ENCODE measurements at regions not wholly inside any gene's neighbourhood (a gene's known extent, or its start where the extent isn't known, plus 50 kb on each side); places are given as distances from the start of the nearest gene placed in this dataset.

DNA sequence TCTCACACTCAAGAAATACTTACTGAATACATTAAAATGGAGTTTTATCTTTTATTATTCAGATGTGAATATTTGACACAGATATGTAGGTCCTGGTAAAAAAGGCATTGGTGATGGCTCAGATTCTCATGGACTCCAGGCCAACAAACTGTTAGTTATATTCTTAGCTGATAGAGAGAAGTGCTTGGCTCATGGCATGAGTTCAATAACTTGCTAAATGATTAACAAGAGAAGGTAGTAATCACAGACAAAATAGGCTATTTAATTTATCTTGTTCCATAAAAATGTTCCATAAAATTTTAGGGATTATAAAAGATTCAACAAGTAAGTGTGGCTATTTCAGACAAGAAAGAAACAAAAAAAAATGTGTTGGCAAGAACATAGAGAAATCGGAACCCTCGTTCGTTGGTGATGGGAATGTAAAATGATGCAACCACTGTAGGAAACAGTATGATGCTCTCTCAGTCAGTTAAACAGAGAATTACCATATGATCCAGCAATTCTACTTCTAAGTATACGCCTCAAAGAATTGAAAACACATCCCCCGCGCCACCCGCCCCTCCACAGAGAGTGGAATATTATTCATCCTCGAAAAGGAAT, 737.8 kb upstream of the ADAMTS5 start:
- TF ChIP-seq, protein P1, sequence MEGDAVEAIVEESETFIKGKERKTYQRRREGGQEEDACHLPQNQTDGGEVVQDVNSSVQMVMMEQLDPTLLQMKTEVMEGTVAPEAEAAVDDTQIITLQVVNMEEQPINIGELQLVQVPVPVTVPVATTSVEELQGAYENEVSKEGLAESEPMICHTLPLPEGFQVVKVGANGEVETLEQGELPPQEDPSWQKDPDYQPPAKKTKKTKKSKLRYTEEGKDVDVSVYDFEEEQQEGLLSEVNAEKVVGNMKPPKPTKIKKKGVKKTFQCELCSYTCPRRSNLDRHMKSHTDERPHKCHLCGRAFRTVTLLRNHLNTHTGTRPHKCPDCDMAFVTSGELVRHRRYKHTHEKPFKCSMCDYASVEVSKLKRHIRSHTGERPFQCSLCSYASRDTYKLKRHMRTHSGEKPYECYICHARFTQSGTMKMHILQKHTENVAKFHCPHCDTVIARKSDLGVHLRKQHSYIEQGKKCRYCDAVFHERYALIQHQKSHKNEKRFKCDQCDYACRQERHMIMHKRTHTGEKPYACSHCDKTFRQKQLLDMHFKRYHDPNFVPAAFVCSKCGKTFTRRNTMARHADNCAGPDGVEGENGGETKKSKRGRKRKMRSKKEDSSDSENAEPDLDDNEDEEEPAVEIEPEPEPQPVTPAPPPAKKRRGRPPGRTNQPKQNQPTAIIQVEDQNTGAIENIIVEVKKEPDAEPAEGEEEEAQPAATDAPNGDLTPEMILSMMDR (IDR thresholded peaks at IDR 0.05; ENCODE audit: extremely low read depth, low read depth, low read length), result no peak
- Histone ChIP-seq H3K27ac (ENCODE audit: low read depth, low read length) (no peak overlapping the region), H3K4me3 (ENCODE audit: insufficient read depth, low read length) (no peak overlapping the region), H2AFZ (ENCODE audit: low read length) (no peak overlapping the region), H3K79me2 (ENCODE audit: insufficient read depth, low read length) (no peaks in the 10 kb centered on the region), H3K36me3 (ENCODE audit: insufficient read depth, low read length) (no peaks in the 10 kb centered on the region), H3K9me3 (ENCODE audit: low read depth, low read length) (no peaks in the 10 kb centered on the region), H3K27me3 (ENCODE audit: insufficient read depth, low read length) (no peaks in the 10 kb centered on the region), H3K4me1 (ENCODE audit: insufficient read depth, low read length) (peaks cover 10% of the 10 kb centered on the region), H3K4me2 (ENCODE audit: insufficient read depth, low read length) (no peak overlapping the region), H4K20me1 (ENCODE audit: insufficient read depth, low read length) (no peaks in the 10 kb centered on the region)
- DNase-seq (ENCODE audit: insufficient read length, low spot score, missing footprints), result no peak

DNA sequence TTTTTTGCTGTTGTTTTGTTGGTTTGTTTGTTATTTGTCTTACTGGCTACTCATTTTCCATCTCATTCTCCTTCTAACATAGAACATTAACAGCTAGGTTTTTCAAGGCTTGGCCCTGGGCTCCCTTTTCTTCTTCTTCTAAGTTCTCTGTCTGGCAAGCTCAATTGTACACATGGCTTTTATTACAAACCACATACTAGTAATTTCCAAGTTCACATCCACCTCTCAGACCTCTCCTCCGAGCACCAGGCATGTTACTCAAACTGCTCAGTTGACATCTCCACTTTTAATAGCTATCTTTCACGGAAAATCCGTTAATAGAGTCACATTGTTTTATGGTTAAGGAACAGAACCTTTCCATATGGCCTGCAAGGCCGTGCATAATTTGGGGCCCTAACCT, 736.9 kb upstream of the ADAMTS5 start:
- no peak overlapping the region for H3K27ac ChIP-seq (ENCODE audit: low read depth, low read length)
- H3K36me3 ChIP-seq (ENCODE audit: insufficient read depth, low read length), result no peaks in the 10 kb centered on the region
- DNase-seq (ENCODE audit: insufficient read length, low spot score, missing footprints), result no peak
- peaks cover 10% of the 10 kb centered on the region for H3K4me1 ChIP-seq (ENCODE audit: insufficient read depth, low read length)
- H3K27me3 ChIP-seq (ENCODE audit: insufficient read depth, low read length), result no peaks in the 10 kb centered on the region
- no peaks in the 10 kb centered on the region for H3K9me3 ChIP-seq (ENCODE audit: low read depth, low read length)
- H3K4me3 ChIP-seq (ENCODE audit: insufficient read depth, low read length), result no peak overlapping the region
- no peaks in the 10 kb centered on the region for H4K20me1 ChIP-seq (ENCODE audit: insufficient read depth, low read length)
- H3K79me2 ChIP-seq (ENCODE audit: insufficient read depth, low read length), result no peaks in the 10 kb centered on the region
- no peak overlapping the region for H3K4me2 ChIP-seq (ENCODE audit: insufficient read depth, low read length)
- TF ChIP-seq, protein P1 (IDR thresholded peaks at IDR 0.05; ENCODE audit: extremely low read depth, low read depth, low read length), result no peak
- peak overlapping the region; percentile 23 for H2AFZ ChIP-seq (ENCODE audit: low read length)

DNA sequence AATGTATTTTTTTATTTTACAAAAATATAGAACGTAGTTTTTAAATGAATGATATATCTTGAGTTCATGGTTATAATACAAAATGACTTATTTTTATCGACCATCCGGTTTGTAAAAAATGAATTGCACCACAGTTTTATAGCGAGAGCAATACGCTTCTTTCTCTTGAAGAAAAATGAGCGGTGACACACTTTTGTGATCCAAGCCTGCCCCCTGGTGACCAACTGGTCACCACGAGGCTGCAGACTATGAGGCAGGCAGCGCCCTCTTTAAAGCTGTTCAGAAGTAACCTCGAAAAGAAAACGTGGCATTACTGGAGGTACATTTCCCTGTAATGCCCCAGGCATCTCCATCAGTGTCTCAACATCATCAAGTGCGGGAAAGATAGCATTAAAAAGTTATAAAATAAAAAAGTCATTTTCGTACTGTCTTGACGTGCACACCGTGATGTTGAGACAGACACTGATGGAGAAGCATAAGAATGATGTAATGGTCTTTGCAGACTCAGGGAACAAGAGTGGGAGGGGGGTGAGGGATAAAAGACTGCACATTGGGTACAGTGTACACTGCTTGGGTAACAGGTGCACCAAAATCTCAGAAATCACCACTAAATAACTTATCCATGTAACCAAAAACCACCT, 734.2 kb upstream of the ADAMTS5 start:
- no peaks in the 10 kb centered on the region for H3K79me2 ChIP-seq (ENCODE audit: insufficient read depth, low read length)
- H3K36me3 ChIP-seq (ENCODE audit: insufficient read depth, low read length), result no peaks in the 10 kb centered on the region
- H3K27me3 ChIP-seq (ENCODE audit: insufficient read depth, low read length), result no peaks in the 10 kb centered on the region
- peak overlapping the region; percentile 68 for H3K27ac ChIP-seq (ENCODE audit: low read depth, low read length)
- peak overlapping the region; percentile 72 for H3K4me2 ChIP-seq (ENCODE audit: insufficient read depth, low read length)
- no peaks in the 10 kb centered on the region for H3K9me3 ChIP-seq (ENCODE audit: low read depth, low read length)
- peak; percentile 73 for DNase-seq (ENCODE audit: insufficient read length, low spot score, missing footprints)
- peaks cover 10% of the 10 kb centered on the region for H3K4me1 ChIP-seq (ENCODE audit: insufficient read depth, low read length)
- peak overlapping the region; percentile 54 for H2AFZ ChIP-seq (ENCODE audit: low read length)
- TF ChIP-seq, protein P1 (IDR thresholded peaks at IDR 0.05; ENCODE audit: extremely low read depth, low read depth, low read length), result peak; percentile 94
- peak overlapping the region; percentile 8 for H3K4me3 ChIP-seq (ENCODE audit: insufficient read depth, low read length)
- no peaks in the 10 kb centered on the region for H4K20me1 ChIP-seq (ENCODE audit: insufficient read depth, low read length)

DNA sequence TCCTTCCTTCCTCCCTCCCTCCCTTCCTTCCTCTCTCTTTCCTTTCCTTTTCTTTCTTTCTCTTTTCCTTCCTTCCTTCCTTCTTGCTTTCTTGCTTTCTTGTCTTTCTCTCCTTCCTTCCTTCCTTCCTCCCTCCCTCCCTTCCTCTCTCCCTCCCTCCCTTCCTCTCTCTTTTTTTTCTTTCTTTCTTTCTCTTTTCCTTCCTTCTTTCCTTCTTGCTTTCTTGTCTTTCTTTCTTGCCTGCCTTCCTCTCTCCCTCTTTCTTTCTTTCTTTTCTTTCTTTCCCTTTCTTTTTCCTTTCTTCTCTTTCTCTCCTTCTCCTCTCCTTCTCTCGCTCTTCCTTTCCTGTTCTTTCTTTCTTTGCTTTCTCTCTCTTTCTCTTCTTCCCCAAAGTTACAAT, 728.4 kb upstream of the ADAMTS5 start:
- H3K36me3 ChIP-seq (ENCODE audit: insufficient read depth, low read length), result no peaks in the 10 kb centered on the region
- H3K9me3 ChIP-seq (ENCODE audit: low read depth, low read length), result no peaks in the 10 kb centered on the region
- peak overlapping the region; percentile 3 for H2AFZ ChIP-seq (ENCODE audit: low read length)
- H3K4me2 ChIP-seq (ENCODE audit: insufficient read depth, low read length), result no peak overlapping the region
- TF ChIP-seq, protein P1 (IDR thresholded peaks at IDR 0.05; ENCODE audit: extremely low read depth, low read depth, low read length), result no peak
- peak overlapping the region; percentile 87 for H3K27ac ChIP-seq (ENCODE audit: low read depth, low read length)
- DNase-seq (ENCODE audit: insufficient read length, low spot score, missing footprints), result no peak
- no peaks in the 10 kb centered on the region for H3K79me2 ChIP-seq (ENCODE audit: insufficient read depth, low read length)
- no peaks in the 10 kb centered on the region for H4K20me1 ChIP-seq (ENCODE audit: insufficient read depth, low read length)
- peaks cover 26% of the 10 kb centered on the region for H3K4me1 ChIP-seq (ENCODE audit: insufficient read depth, low read length)
- no peaks in the 10 kb centered on the region for H3K27me3 ChIP-seq (ENCODE audit: insufficient read depth, low read length)
- no peak overlapping the region for H3K4me3 ChIP-seq (ENCODE audit: insufficient read depth, low read length)

All from osteoblast (primary cell).